GM12874 (cell line): ENCODE measurements at regions not wholly inside any gene's neighbourhood (a gene's known extent, or its start where the extent isn't known, plus 50 kb on each side); places are given as distances from the start of the nearest gene placed in this dataset.

Experiments used
- TF ChIP-seq, protein P1 (sequence below): IDR thresholded peaks from 2 replicates; pipeline ENCODE4 v1.5.1; 2011; ENCODE audit warnings: low read depth, mild to moderate bottlenecking, control low read depth, low read length, moderate library complexity; ENCODE audit not compliant: insufficient read depth

DNA sequence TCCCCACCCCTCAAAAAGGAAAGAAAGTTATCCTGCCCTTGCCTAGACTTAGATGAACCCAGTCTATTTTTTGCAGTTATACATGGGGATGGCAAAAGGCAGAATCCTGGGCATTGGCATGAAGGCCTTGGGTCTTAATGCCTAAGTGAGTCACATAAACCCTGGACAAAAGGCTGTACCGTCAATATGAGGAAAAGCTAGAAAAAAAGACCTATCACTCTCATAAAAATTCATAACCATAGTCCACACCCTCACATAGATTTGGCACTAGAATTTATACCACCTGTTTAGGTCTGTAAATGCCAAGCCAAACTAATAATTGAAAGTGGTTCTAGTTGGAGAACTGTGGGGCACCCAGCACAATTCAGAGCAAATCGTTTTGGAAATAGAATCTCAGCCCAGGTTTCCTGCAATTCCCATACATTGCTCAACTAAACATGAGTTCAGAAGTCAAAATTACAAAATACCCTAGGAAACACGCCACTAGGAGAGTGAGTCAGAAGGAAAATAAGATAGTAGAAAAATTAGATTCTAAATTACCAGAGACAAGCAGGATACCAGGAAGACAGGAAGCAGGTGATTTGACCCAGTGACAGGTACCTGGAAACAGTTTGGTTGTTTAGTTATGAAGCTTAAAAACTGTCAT, 70.4 kb upstream of the FUCA2 start:
- TF ChIP-seq, protein P1, sequence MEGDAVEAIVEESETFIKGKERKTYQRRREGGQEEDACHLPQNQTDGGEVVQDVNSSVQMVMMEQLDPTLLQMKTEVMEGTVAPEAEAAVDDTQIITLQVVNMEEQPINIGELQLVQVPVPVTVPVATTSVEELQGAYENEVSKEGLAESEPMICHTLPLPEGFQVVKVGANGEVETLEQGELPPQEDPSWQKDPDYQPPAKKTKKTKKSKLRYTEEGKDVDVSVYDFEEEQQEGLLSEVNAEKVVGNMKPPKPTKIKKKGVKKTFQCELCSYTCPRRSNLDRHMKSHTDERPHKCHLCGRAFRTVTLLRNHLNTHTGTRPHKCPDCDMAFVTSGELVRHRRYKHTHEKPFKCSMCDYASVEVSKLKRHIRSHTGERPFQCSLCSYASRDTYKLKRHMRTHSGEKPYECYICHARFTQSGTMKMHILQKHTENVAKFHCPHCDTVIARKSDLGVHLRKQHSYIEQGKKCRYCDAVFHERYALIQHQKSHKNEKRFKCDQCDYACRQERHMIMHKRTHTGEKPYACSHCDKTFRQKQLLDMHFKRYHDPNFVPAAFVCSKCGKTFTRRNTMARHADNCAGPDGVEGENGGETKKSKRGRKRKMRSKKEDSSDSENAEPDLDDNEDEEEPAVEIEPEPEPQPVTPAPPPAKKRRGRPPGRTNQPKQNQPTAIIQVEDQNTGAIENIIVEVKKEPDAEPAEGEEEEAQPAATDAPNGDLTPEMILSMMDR, result no peak

- TF ChIP-seq, protein P1, result no peak
These were observed 68.2 kb upstream of the FUCA2 start for GRCh38 chr6:143579703-143580102.

DNA sequence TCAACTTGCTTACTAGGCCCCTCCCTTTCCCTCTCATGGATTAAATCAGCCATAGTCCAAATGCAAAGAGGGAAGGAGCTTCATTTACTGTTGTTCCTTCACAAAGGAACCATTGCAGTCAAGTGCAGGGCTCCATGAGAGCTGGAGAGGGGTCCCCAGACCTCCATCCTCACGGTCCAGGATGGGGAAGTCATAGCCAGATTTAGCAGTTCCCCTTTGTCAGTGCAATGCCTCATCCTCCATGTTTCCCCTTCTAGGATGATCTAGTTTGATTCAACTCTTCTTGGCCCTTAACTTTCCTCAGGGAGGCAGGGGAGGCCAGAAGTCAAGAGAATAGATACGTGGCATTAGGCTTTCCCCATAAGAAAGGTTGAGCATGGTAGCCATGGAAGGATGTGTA, 66.5 kb upstream of the FUCA2 start:
- TF ChIP-seq, protein P1, result no peak

DNA sequence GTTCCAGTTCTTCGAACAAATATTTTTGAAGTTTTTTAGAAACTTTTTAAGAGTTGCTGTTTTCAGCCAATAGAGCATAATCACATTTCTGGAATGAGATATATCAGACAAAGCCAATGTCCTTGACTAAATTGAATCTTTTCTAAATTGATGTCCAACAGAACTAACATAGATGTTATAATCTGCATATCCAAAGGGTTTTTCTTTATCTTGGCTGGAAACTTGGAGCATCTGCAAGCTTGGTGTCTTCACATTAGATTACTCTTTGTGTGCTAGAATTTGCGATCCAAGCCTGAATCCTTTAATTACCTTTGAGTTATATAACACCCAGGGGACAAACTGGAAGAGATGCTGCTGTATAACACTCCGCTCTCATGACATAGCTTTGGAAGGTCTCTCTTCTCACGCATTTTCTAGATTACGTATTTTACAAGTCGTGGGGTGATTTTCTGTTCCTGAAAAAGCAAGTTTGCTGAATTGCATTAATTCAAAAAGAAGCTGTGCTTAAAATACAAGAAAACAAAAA, 64.4 kb upstream of the FUCA2 start:
- TF ChIP-seq, protein P1, result no peak

- TF ChIP-seq, protein P1, result peak; percentile 74
These were observed 63.9 kb upstream of the FUCA2 start for GRCh38 chr6:143575440-143575839.

DNA sequence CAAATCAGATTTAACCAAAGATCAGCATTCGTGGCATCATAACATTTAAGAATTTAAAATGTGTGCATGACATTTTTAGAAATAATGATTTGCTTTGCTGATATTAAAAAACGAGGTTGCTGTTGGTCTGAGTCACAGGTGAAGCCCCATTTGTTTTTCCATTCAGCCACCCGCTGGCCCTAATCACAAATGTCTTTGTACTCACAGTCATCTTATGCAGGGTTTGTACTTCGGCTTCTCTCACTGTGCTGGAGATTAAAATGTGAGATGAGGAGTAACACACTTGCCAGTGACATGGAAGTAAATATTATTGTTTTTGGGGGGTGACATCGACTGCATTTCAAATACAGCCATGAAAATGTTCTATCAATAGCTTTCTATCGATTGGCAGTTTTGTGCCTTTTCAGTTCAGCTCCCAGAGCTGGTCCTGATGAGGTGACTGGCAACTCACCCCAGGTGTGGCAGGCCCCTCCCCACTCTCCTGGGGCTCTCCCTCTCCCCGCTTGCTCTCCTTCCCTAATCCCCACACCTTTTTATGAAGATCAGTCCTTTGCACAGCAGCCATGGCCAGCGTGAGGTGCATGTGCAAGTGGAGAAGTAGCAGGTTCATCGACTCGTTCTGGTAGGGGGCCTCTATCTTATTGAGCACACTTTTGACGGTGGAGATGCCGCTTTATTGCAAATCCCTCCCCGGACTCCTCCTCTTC, 58.8 kb upstream of the FUCA2 start:
- TF ChIP-seq, protein P1, result no peak

DNA sequence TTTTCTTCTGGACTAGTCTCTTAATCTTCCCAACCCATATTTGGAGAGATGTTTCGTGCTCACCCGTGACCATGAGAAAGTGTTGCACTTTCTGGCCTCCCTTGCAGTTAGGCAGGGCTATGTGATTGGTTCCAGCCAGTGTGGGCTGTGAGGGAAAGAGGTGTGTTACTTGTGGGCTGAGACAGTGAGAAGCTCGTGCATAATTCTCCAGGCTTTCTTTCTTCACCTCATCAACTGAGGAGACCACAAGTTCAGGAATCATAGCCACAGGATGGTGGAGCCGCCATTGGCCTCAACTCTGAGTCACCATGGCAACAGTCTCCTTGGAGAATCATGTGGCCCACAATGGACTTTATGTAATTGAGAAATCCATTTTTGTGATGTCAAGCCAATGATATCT, 57.5 kb upstream of the FUCA2 start:
- TF ChIP-seq, protein P1, result no peak
